Neural progenitor cell (in vitro differentiated cells): ENCODE measurements at regions not wholly inside any gene's neighbourhood (a gene's known extent, or its start where the extent isn't known, plus 50 kb on each side); places are given as distances from the start of the nearest gene placed in this dataset.

Experiments used
- DNase-seq: peaks from one replicate; pipeline ENCODE4 v3.0.0-alpha.2; 2016; ENCODE audit warnings: low spot score
- H2AFZ ChIP-seq: fragments of 200-600 bp; sonication (generic); replicated peaks from 2 replicates; pipeline ENCODE4 v1.6.1; 2016; ENCODE audit warnings: antibody characterized with exemption
- H3F3A ChIP-seq: fragments of 200-600 bp; sonication (generic); 2 replicates; pipeline ENCODE4 v1.6.1; 2016; ENCODE audit warnings: antibody characterized with exemption, low read depth
- H3K27ac ChIP-seq: fragments of 200-600 bp; sonication (generic); 2 replicates; pipeline ENCODE4 v1.5.1; 2016; ENCODE audit warnings: mild to moderate bottlenecking
- H3K27me3 ChIP-seq: fragments of 200-600 bp; sonication (generic); 2 replicates; pipeline ENCODE4 v1.6.1; 2016; ENCODE audit warnings: mild to moderate bottlenecking, moderate library complexity
- H3K36me3 ChIP-seq: fragments of 200-600 bp; sonication (generic); 2 replicates; pipeline ENCODE4 v1.5.1; 2016
- H3K4me1 ChIP-seq: fragments of 200-600 bp; sonication (generic); 2 replicates; pipeline ENCODE4 v1.6.1; 2016; ENCODE audit warnings: mixed run types
- H3K4me2 ChIP-seq: fragments of 200-600 bp; sonication (generic); 2 replicates; pipeline ENCODE4 v1.6.1; 2016
- H3K4me3 ChIP-seq: fragments of 200-600 bp; sonication (generic); 2 replicates; pipeline ENCODE4 v1.5.1; 2016
- H3K79me2 ChIP-seq: fragments of 200-600 bp; sonication (generic); 2 replicates; pipeline ENCODE4 v1.6.1; 2016; ENCODE audit warnings: low read depth
- H3K9ac ChIP-seq: fragments of 200-600 bp; sonication (generic); 2 replicates; pipeline ENCODE4 v1.6.1; 2016
- H3K9me3 ChIP-seq: fragments of 200-600 bp; sonication (generic); 2 replicates; pipeline ENCODE4 v1.5.1; 2016; ENCODE audit warnings: low read depth
- H4K20me1 ChIP-seq: fragments of 200-600 bp; sonication (generic); 2 replicates; pipeline ENCODE4 v1.6.1; 2016; ENCODE audit warnings: low read depth
- H3K27ac Mint-ChIP-seq: 3 replicates; pipeline ENCODE4 v1.8.0; 2021; ENCODE audit warnings: mixed read lengths
- H3K27me3 Mint-ChIP-seq: 2 replicates; pipeline ENCODE4 v1.8.0; 2022; ENCODE audit warnings: low read depth, mild to moderate bottlenecking, inconsistent platforms, moderate library complexity, mixed read lengths; ENCODE audit not compliant: insufficient read depth
- H3K36me3 Mint-ChIP-seq: 3 replicates; pipeline ENCODE4 v1.8.0; 2021; ENCODE audit warnings: mixed read lengths
- H3K4me1 Mint-ChIP-seq: 3 replicates; pipeline ENCODE4 v1.8.0; 2021; ENCODE audit warnings: mixed read lengths
- H3K4me3 Mint-ChIP-seq: 3 replicates; pipeline ENCODE4 v1.8.0; 2021; ENCODE audit warnings: mild to moderate bottlenecking, moderate library complexity, mixed read lengths
- H3K9me3 Mint-ChIP-seq: 3 replicates; pipeline ENCODE4 v1.8.0; 2020; ENCODE audit warnings: mixed read lengths
- CTCF ChIP-seq: fragments of 200-600 bp; sonication (generic); IDR thresholded peaks from 2 replicates; pipeline ENCODE4 v1.5.1; 2017; ENCODE audit warnings: antibody characterized with exemption, mild to moderate bottlenecking
- EZH2 ChIP-seq: fragments of 200-600 bp; sonication (generic); IDR thresholded peaks from 2 replicates; pipeline ENCODE4 v1.6.1; 2017; ENCODE audit warnings: antibody characterized with exemption, mild to moderate bottlenecking, moderate library complexity
- EZH2phosphoT487 ChIP-seq: fragments of 200-600 bp; sonication (generic); IDR thresholded peaks from 2 replicates; pipeline ENCODE4 v1.6.1; 2017; ENCODE audit warnings: antibody characterized with exemption

- H3K9me3 ChIP-seq, result no peaks in the 10 kb centered on the region
- no peaks in the 10 kb centered on the region for H3K27me3 ChIP-seq
- peaks cover 8% of the 10 kb centered on the region for H3K9me3 Mint-ChIP-seq
- H3K4me1 Mint-ChIP-seq, result peaks cover 6% of the 10 kb centered on the region
- no peak overlapping the region for H3K4me3 ChIP-seq
- no peaks in the 10 kb centered on the region for H3K36me3 Mint-ChIP-seq
- no peak overlapping the region for H3K9ac ChIP-seq
- no peaks in the 10 kb centered on the region for H3K36me3 ChIP-seq
- no peaks in the 10 kb centered on the region for H3F3A ChIP-seq
- H3K27ac Mint-ChIP-seq, result no peak overlapping the region
- TF ChIP-seq CTCF, result no peak
- TF ChIP-seq EZH2phosphoT487, result no peak
- TF ChIP-seq EZH2, result no peak
- H3K4me3 Mint-ChIP-seq, result no peak overlapping the region
- no peaks in the 10 kb centered on the region for H4K20me1 ChIP-seq
- no peak for DNase-seq
- H3K27me3 Mint-ChIP-seq, result peaks cover 2% of the 10 kb centered on the region
- H3K27ac ChIP-seq, result no peak overlapping the region
- no peaks in the 10 kb centered on the region for H3K4me1 ChIP-seq
- H3K4me2 ChIP-seq, result no peak overlapping the region
- no peak overlapping the region for H2AFZ ChIP-seq
- H3K79me2 ChIP-seq, result no peaks in the 10 kb centered on the region
Observed at GRCh38 chr4:62293551-62293950, 1093.4 kb downstream of the ADGRL3 start.

- no peak overlapping the region for H3K27ac ChIP-seq
- no peak overlapping the region for H3K4me3 Mint-ChIP-seq
- no peak overlapping the region for H3K9ac ChIP-seq
- H3K4me1 Mint-ChIP-seq, result peaks cover 6% of the 10 kb centered on the region
- H3K27me3 Mint-ChIP-seq, result peaks cover 2% of the 10 kb centered on the region
- TF ChIP-seq EZH2phosphoT487 (no peak), EZH2 (no peak), CTCF (no peak)
- H3K4me2 ChIP-seq, result no peak overlapping the region
- no peaks in the 10 kb centered on the region for H3K4me1 ChIP-seq
- no peaks in the 10 kb centered on the region for H3K27me3 ChIP-seq
- H3K27ac Mint-ChIP-seq, result no peak overlapping the region
- H3K9me3 Mint-ChIP-seq, result peaks cover 8% of the 10 kb centered on the region
- DNase-seq, result no peak
- no peak overlapping the region for H3K4me3 ChIP-seq
- no peaks in the 10 kb centered on the region for H3K36me3 ChIP-seq
- no peaks in the 10 kb centered on the region for H3K79me2 ChIP-seq
- H3F3A ChIP-seq, result no peaks in the 10 kb centered on the region
- H3K36me3 Mint-ChIP-seq, result no peaks in the 10 kb centered on the region
- H4K20me1 ChIP-seq, result no peaks in the 10 kb centered on the region
- no peaks in the 10 kb centered on the region for H3K9me3 ChIP-seq
- no peak overlapping the region for H2AFZ ChIP-seq
Observed at GRCh38 chr4:62292911-62293310, 1092.8 kb downstream of the ADGRL3 start.

GRCh38 chr4:62288808-62289541 is 1088.8 kb downstream of the ADGRL3 start:
- Histone ChIP-seq H2AFZ (no peak overlapping the region), H3K9me3 (no peaks in the 10 kb centered on the region), H3K27me3 (no peaks in the 10 kb centered on the region), H3K36me3 (no peaks in the 10 kb centered on the region), H3K79me2 (no peaks in the 10 kb centered on the region), H3K4me3 (no peak overlapping the region), H3K4me2 (no peak overlapping the region), H4K20me1 (no peaks in the 10 kb centered on the region), H3K27ac (no peak overlapping the region), H3F3A (no peaks in the 10 kb centered on the region), H3K9ac (no peak overlapping the region), H3K4me1 (no peaks in the 10 kb centered on the region)
- Mint-ChIP-seq H3K9me3 (peaks cover 3% of the 10 kb centered on the region), H3K27ac (no peak overlapping the region), H3K4me1 (no peaks in the 10 kb centered on the region), H3K27me3 (peaks cover 2% of the 10 kb centered on the region), H3K4me3 (no peak overlapping the region), H3K36me3 (no peaks in the 10 kb centered on the region)
- TF ChIP-seq CTCF (no peak), EZH2 (no peak), EZH2phosphoT487 (peak; percentile 94)
- peak; percentile 42 for DNase-seq
